DMS53 treated with DMSO at 0.1 percent for 48 hours (cell line): ENCODE measurements at regions not wholly inside any gene's neighbourhood (a gene's known extent, or its start where the extent isn't known, plus 50 kb on each side); places are given as distances from the start of the nearest gene placed in this dataset.
A peak's percentile ranks its signal among the peaks of the same experiment; 100 is the strongest.
"Not testable (repeated sequence)": the region's sequence is repeated elsewhere in the genome, so short reads cannot be mapped to it uniquely, and the experiment has no call there.

Experiments used
- DNase-seq: peaks from one replicate; lab custom pipeline; 2025; ENCODE audit not compliant: unreplicated experiment; lab: John Stamatoyannopoulos, UW

DNA sequence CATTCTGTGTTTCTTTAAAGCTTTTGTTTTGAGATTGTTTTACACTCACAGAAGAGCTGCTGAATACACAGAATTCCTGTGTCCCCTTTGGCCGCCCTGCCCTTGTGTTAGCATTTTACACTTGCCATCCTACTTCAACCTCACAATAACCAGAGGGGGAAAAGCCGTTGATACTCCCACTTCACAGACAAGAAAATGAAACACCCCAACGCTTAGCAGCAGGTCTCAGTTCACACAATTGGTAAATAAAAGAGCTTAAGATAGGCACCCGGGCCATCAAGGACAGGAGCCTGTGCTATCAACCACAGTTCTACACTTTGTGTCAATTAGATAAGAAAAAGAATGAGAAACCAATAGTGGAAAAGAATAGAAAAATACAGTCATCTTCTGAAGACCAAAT lies 178.0 kb downstream of the SYK start:
- DNase-seq: no peak

DNA sequence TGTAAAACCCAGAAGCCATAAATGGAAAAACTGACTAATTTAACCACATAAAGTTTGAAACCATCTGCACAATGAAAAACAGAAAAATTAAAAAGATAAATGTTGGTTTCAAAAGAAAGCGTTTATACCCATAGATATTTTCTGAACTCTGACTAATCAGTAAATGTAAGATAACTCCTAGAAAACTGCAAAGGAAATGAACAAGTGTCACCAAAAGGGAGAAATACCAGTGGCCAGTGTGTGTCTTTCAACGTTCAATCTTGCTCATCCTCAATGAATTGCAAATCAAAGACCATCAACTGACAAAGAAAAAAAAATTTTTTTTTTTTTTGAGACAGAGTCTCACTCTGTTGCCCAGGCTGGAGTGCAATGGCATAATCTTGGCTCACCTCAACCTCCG lies 180.1 kb downstream of the SYK start:
- no peak for DNase-seq

DNA sequence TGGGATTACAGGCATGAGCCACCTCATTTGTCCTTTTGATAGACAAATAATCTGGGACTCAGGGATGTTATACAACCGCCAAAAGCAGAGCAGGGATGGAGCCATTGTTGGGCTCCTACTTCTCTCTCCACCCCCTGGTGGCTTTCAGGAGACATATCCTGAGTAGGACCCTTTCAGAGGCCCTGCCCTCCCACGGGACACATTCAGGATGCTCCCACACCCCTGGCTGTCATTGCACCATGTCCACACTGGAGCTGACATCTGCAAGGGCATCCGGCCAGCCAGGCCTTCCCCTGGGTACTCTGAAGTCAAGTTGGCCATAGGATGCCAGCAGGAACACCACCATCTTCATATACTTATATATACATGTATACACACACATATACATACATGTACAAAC lies 181.8 kb downstream of the SYK start:
- no peak for DNase-seq

DNA sequence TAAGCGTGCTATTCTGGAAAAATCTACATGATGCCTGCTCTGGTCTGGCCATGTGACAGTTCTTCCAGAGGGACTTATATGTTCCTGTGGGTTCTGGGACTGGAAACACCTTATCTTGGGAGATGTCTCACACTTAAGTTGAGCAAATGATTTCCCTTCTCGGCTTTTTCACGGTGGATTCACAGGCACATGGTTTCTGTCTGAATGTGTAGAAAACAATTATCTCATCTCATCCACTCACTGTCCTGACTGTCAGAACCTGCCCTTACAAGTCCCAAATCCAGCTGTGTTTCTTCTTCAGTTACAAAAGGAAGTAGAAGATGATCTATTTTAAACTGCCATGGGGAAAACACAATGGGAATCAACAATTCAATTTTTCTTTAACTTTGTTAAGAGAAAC lies 184.0 kb downstream of the SYK start:
- no peak for DNase-seq

DNA sequence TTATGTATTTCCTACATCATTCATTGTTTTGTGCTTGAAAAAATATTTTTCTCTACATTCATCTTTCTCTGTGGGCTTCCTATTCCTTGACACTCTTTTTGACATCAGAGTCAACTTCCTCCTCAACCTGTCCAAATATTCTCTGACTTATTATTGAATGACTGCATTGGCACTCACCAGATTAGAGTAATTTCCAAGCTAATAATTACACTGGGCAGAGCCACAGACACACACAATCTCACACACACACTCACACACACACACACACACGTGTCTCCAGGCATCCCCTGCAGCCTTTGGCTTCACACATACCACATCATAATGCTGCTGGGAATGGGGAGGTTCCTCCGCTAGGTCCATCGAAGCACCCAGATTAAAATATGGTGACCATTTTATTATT lies 184.5 kb downstream of the SYK start:
- DNase-seq: no peak

DNA sequence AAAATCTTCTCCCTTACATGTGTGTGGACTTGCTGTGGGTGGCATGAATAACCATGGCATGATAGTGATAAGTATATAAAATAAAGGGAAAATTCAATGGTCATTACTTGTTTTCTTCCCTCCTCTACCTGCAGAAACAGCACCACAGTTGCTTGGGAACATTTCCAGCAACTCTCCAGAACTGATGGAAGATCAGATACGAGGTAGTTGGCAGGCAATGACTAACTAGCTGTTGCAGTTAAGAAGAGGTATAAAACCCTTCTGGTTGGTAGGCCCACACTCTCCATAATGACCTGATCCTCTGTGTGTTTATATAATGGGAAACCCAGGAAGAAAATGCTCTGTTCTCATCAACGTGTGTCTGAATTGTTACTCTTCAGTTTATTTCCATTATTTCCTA lies 185.9 kb downstream of the SYK start:
- DNase-seq: no peak

DNA sequence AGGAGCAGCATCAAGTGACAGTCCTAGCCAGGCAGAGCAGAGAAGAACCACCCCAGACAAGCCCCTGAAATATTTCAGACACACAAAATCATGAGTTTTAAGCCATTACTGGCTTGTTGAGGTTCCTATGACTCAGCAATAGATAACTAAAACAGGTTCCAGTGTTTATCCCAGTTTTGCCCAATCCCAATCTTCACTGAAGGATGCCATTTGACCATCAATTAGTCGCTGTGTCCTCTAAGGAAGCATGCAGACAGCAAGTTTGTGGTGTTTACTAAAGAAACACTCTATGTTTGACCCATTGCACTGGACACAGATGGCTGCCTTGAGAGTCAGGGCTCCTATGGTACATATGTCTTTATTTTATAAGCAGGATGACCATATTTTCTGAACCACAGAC lies 186.7 kb downstream of the SYK start:
- no peak for DNase-seq

DNA sequence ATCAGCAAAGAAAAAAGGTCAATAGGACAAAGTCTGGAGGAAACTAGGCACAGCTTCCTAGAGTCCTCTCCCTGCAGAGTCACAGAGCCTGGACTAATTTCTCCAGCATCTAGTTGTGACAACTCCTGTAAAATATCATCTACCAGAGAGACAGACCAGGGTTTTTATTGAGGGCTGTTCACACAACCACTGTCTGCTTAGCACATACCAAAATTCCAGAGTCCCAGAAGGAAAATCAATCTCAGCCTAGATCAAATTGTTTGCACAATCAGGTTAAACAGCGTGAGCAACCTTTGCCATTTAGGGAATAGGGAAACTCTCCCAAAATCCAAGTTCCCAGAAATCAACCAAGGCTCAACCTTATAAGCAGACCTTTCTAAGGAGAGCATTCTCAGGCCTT lies 190.3 kb downstream of the SYK start:
- no peak for DNase-seq

DNA sequence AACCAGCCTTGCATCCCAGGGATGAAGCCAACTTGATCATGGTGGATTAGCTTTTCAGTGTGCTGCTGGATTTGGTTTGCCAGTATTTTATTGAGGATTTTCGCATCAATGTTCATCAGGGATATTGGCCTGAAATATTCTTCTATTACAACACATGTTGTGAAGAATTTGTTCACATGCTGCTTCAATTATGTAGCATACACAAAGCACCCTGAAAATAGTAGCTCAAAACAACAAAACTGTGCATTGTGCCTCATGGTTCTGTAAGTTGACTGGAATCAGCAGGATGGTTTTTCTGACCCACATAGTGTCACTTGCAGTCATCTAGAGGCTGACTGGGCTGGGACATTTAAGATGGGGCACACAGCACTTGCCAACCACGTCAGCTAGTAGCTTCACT lies 193.9 kb downstream of the SYK start:
- DNase-seq: no peak

DNA sequence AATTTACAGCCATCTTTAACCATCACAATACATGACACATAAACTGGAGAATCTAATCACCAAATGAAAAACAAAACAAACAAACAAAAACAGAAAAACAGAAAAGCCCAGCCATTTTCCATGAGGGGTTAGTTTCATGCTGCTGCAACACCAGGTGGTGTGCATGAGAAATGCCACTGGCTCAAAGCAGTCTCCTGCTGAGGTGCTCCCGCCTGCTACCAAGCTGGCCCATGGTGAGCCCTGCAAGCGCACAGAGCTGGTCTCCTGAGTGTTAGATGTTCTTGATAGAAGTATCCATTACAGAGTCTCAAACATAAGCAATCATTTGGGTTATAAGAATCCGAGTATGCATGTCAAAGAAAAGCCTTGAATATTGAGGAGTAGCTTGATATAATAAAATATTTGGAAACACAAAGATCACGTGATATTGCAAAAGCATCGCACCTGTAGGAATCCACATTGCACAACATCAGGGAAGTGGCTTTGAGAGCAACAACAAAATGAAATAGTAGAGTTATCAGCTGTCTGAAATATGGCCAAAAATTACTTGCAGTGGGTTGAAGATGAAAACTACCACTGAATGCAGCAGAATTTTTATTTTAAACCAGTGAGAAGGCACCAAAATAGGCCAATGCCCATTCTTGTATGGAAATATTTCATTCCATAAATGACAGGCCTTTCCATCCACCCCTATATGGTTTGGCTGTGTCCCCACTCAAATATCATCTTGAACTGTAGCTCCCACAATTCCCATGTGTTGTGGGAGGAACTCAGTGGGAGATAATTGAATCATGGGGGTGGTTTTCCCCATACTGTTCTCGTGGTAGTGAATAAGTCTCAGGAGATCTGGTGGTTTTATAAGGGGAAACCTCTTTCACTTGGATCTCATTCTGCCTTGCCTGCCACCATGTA lies 194.8 kb downstream of the SYK start:
- DNase-seq: no peak

DNA sequence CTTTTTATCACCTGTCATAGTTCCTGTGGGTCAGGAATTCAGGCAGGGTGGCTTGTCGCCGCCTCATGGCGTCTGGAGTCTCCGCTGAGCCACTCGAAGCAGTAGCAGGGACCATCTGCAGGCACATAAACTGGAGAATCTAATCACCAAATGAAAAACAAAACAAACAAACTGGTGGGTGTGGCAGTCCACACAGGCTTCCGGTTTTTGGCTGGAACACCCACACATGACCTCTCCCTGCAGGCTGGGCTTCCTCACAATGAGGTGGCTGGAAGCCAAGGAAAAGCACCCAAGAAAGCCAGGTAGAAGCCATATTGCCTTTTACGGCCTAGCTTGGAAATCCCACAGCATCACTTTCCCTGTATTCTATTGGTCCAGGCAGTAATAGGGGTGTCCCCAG lies 197.0 kb downstream of the SYK start:
- DNase-seq: no peak

DNA sequence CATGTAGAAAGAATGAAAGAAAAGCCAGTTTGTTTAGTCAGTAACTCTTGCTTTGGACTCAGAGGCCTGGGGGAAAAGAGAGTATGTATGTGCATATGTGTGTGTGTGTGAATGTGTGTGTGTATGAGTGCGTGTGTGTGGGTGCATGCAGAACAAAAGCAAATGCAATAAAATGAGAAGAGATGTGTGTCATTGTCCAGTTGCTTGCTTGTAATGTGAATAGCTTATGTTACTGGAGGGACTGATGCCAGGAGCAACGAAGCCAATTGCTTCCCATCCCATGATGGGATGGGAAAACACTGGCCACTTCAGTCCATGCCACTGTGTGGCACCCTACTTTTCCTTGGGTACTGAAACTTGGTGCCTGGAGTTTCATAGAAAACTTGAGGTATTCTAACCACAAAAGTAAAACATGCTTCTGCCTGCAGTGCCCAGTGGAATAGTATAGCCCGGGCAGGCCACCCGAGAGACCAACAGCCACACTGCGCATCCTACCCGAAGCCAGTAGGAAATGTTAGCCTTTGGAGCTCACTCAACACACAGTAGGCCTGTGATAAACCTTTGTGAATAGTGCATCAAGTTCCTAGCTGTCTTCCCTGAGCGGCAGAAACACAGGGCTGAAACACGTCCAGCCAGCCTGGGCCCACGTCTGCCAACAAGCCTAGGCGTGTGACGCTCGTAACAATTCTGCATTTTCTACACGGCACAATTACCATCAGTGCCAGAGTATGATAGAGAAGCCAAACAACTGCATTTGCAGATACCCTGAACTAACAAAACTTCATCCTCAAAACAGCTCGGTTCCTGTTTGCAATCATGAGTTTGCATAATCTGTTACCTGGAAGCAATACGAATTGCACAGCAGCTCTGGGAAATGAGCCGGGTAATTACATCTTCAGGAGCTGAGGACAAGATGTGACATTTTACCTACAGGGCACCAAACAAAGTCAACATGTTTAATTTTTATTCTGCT lies 198.1 kb downstream of the SYK start:
- DNase-seq: no peak

DNA sequence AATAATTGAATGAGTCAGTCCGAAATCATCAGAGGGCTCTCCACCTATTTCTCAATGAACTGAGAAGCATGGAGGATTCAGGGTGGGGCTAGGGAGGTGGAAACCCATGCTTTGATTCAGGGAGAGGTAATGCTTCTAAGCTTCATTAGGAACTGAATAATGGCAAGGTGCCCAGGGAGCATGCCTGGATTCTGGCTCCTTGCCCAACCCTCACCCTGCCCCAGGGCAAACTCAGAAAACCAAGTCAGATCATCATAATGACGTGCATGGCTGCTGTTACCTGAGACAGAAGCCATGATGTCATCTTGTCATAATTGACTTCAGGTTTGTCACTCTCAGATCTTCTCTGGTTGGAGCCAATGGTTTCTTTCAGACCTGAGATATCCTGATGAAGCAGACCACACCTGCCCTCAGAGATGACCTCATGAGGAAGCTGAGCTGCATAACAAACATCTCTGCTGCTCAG lies 199.6 kb downstream of the SYK start:
- peak; percentile 18 for DNase-seq

DNA sequence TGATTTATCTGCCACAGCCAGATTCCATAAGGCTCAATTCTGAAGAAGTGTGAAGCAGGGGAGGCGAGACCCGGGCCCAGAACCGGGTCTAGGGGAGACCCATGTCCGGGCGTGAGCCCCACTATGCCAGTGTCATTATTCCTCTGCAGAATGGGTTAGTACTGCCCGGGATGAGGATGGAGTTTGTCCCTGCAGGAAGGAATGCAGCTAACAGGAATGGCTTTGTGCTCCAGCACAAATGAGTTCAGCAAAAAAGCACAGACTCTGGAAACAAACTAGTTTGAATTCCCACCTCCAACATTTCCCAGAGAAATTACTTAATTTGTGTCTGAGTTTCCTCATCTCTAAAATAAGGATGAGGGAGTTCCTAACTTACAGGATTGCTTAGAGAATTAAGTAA lies 202.9 kb downstream of the SYK start:
- DNase-seq: no peak

DNA sequence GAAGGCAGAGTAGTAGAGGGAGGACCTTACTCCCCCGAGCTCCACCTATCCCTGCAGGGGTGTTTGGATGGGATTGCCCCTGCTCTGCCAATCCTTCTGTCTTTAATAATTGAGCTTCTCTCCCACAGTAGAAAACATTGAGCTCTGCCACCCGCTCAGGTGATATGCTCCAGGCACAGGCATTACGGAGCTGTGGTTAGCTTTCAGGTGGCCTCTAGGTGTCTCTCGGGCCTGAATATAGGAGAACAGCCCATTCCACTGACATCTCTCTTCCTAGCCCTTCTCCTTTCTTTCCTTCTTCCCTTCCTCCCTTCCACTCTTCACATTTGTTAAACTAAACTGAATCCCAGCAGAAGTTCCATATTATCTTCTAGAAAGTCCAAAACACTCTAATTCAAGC lies 203.4 kb downstream of the SYK start:
- no peak for DNase-seq

DNA sequence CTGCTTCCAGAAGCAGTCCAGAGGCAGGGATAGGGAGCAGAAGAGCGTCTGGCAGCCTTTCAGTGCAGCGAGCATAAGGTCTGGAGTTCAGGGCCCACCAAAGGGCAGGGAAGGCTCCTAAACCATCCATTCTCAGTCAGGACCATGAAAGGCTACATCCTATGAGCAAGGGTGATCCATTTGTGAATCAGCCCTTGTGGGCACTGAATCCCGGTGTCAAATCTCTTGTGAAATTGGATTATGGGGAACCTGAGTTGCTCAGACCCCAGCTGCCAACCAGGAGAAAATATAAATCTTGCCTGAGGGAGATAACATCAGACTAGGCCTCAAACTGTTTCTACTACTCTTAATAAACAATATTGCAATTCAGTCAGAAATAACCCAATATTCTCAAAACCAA lies 204.4 kb downstream of the SYK start:
- DNase-seq: no peak

DNA sequence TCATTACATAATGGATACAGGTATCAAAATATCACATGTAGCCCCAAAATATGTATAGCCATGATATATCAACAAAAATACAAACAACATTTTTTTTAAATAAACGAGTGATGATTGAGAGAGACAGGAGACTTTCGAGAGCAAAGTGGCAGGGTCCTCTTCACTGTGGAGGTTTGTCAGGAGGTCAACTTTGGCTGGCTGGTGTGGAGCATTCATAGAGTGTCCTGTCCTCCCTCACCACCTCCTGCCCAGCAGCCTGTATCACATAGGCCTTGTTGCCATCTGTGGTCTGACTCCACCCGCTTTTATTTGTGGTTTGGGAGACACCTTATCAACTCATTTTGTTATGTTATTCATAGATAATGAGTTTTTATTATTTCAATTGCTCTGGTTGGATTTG lies 206.9 kb downstream of the SYK start:
- no peak for DNase-seq

DNA sequence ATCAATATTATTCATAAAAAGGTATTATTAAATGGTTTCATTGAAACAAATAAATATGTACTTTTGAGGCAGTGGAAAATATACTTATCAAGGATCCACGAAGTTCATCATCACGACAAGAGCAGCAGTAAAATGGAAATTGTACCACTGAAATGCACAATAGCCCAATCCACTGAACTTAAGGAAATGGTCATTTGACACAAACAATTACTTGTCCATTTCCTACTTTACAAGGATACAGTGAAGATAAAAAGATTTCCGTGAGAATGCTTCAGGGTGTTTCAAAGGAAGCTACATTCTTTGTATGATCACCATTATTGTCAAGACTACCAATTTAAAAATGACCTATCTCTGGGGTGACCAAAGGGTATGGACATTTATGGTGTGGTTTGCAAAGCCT lies 210.3 kb downstream of the SYK start:
- DNase-seq: no peak

DNA sequence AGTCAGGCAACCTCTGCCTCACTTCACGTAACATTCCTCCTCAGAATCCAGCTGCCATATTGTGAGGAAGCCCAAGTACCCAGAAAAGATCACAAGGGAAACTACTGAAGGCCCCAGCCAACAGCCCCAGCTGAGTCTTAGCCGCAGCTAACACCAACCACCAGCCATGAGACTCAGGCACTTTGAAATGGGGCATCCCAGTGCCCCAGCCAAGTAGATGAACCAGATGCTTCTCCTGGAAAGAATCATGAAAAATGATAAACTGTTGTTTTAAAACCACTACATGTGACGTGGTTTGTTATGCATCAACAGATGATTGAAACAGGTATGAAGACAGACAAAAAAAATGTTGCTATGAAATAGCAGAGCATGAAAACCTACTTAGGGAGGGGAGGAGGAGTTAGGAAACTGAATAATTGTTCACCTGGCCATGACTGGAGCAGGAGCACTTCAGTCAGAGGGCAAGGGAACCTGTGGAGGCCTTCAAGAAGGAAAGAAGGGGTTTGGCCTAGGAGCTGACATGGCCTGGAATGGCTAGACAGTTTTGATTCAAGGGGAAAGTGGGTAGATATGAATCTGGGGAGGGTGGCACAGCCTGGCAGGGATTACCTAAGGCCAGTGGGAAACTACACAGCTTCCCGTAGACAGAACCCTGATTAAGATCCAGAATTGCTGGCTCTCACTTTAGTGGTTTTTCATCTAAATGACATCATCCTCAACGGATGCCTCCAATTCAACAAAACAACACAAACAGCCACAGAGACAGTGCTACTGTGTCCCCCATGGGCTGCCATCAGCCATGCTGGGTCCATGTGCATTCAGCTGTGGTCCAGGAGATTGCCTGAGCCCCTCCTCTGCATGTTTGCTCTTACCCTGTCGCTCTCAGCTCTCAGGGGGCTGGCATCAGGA lies 211.6 kb downstream of the SYK start:
- DNase-seq: no peak

DNA sequence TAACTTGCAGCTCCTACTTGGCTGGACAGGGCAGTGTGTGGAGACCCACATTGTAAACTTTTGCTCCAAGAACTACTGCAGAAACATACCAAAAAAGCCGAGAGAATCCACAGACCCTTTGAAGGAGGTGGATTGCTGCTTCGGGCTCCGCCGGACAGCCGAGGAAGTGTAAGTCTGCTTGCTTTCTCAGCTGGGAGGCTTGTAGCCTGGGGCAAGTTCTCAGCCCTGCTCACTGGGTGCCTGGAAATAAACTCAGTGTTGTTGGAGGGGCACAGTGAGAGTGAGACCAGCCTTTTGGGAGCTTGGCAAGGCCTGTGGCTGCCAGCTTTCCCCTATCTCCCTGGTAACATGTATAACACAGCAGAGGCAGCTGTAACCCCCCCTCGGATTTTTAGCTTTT lies 215.6 kb downstream of the SYK start:
- no peak for DNase-seq

DNA sequence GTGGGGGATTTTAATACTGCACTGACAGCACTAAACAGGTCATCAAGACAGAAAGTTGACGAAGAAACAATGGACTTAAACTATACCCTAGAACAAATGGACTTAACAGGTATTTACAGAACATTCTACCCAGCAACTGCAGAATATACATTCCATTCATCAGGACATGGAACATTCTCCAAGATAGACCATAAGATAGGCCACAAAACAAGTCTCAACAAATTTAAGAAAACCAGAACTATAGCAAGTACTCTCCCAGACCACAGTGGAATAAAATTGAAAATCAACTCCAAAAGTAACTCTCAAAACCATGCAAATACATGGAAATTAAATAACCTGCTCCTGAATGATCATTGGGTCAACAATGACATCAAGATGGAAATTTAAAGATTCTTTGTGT lies 218.3 kb downstream of the SYK start:
- DNase-seq: not testable (repeated sequence)
